OCI-LY1 (cell line): ENCODE measurements at regions not wholly inside any gene's neighbourhood (a gene's known extent, or its start where the extent isn't known, plus 50 kb on each side); places are given as distances from the start of the nearest gene placed in this dataset.

Experiments used
- H2AFZ ChIP-seq: fragments of 200-600 bp; sonication (generic), shearing (Covaris generic); 2 replicates; pipeline ENCODE4 v1.6.0; 2014; ENCODE audit warnings: antibody characterized with exemption, mild to moderate bottlenecking, low read length
- H3F3A ChIP-seq: fragments of 200-600 bp; sonication (generic), shearing (Covaris generic); 2 replicates; pipeline ENCODE4 v1.6.0; 2014; ENCODE audit warnings: mild to moderate bottlenecking, antibody characterized with exemption, low read length, moderate library complexity; ENCODE audit not compliant: insufficient read depth
- H3K27ac ChIP-seq: fragments of 200-600 bp; sonication (generic); 2 replicates; pipeline ENCODE4 v1.5.1; 2014; ENCODE audit warnings: low read length, mixed run types, mild to moderate bottlenecking, low read depth; ENCODE audit not compliant: poor library complexity, severe bottlenecking
- H3K27me3 ChIP-seq: fragments of 200-600 bp; sonication (generic); 2 replicates; pipeline ENCODE4 v1.6.0; 2014; ENCODE audit warnings: antibody characterized with exemption, mild to moderate bottlenecking, low read length, moderate library complexity; ENCODE audit not compliant: insufficient read depth
- H3K36me3 ChIP-seq: fragments of 200-600 bp; sonication (generic); 2 replicates; pipeline ENCODE4 v1.6.1; 2014; ENCODE audit warnings: mild to moderate bottlenecking, antibody characterized with exemption, low read length, moderate library complexity, mixed read lengths; ENCODE audit not compliant: insufficient read depth
- H3K4me1 ChIP-seq: fragments of 200-600 bp; sonication (generic); 2 replicates; pipeline ENCODE4 v1.5.1; 2014; ENCODE audit warnings: mild to moderate bottlenecking, low read length, moderate library complexity; ENCODE audit not compliant: insufficient read depth, severe bottlenecking
- H3K4me2 ChIP-seq: fragments of 200-600 bp; sonication (generic), shearing (Covaris generic); 2 replicates; pipeline ENCODE4 v1.6.1; 2014; ENCODE audit warnings: low read length
- H3K4me3 ChIP-seq: fragments of 200-600 bp; sonication (generic); 2 replicates; pipeline ENCODE4 v1.5.1; 2014; ENCODE audit warnings: low read length, low read depth, mild to moderate bottlenecking, mixed read lengths; ENCODE audit not compliant: poor library complexity, severe bottlenecking
- H3K79me2 ChIP-seq: fragments of 200-600 bp; shearing (Covaris generic); 2 replicates; pipeline ENCODE4 v1.6.1; 2016; ENCODE audit warnings: mixed run types, low read length, mixed read lengths; ENCODE audit not compliant: insufficient read depth
- H3K9ac ChIP-seq: fragments of 200-600 bp; sonication (generic), shearing (Covaris generic); 2 replicates; pipeline ENCODE4 v1.6.1; 2014; ENCODE audit warnings: mild to moderate bottlenecking, low read length, mixed read lengths
- H3K9me2 ChIP-seq: fragments of 200-600 bp; sonication (generic), shearing (Covaris generic); 2 replicates; pipeline ENCODE4 v1.6.1; 2014; ENCODE audit warnings: low read depth, mild to moderate bottlenecking, low read length, mixed read lengths
- H3K9me3 ChIP-seq: fragments of 200-600 bp; shearing (Covaris generic); 2 replicates; pipeline ENCODE4 v1.6.1; 2014; ENCODE audit warnings: low read length, mixed read lengths
- H4K20me1 ChIP-seq: fragments of 200-600 bp; sonication (generic), shearing (Covaris generic); 2 replicates; pipeline ENCODE4 v1.6.0; 2016; ENCODE audit warnings: mild to moderate bottlenecking, low read length; ENCODE audit not compliant: insufficient read depth
- CTCF ChIP-seq: fragments of 200-600 bp; sonication (generic), shearing (Covaris generic); IDR thresholded peaks from 2 replicates; pipeline ENCODE4 v1.5.1; 2017; ENCODE audit warnings: mild to moderate bottlenecking, antibody characterized with exemption, low read length, moderate library complexity, mixed read lengths
- EZH2 ChIP-seq: fragments of 200-600 bp; sonication (generic), shearing (Covaris generic); IDR thresholded peaks from 2 replicates; pipeline ENCODE4 v1.8.0; 2017; ENCODE audit warnings: borderline replicate concordance, mixed run types, mild to moderate bottlenecking, antibody characterized with exemption, low read length, moderate library complexity, mixed read lengths

- Histone ChIP-seq H3F3A (no peaks in the 10 kb centered on the region), H3K9me2 (no peaks in the 10 kb centered on the region), H3K9me3 (no peaks in the 10 kb centered on the region), H3K4me2 (no peak overlapping the region), H2AFZ (no peak overlapping the region), H3K4me3 (no peak overlapping the region), H3K27me3 (no peaks in the 10 kb centered on the region), H3K9ac (no peak overlapping the region), H3K27ac (no peak overlapping the region), H3K4me1 (no peaks in the 10 kb centered on the region), H3K79me2 (no peaks in the 10 kb centered on the region), H3K36me3 (no peaks in the 10 kb centered on the region), H4K20me1 (no peaks in the 10 kb centered on the region)
- TF ChIP-seq CTCF (no peak), EZH2 (no peak)
Measured at GRCh38 chr1:219045246-219045645, 128.4 kb upstream of the LYPLAL1 start.

GRCh38 chr1:219049501-219049900 lies 124.2 kb upstream of the LYPLAL1 start:
- H3K4me2 ChIP-seq, result no peak overlapping the region
- H3K9me3 ChIP-seq, result no peaks in the 10 kb centered on the region
- H3K79me2 ChIP-seq, result no peaks in the 10 kb centered on the region
- no peaks in the 10 kb centered on the region for H3K4me1 ChIP-seq
- no peaks in the 10 kb centered on the region for H3K36me3 ChIP-seq
- no peaks in the 10 kb centered on the region for H3F3A ChIP-seq
- H3K27ac ChIP-seq, result no peak overlapping the region
- no peaks in the 10 kb centered on the region for H4K20me1 ChIP-seq
- no peak overlapping the region for H2AFZ ChIP-seq
- H3K4me3 ChIP-seq, result no peak overlapping the region
- TF ChIP-seq EZH2, result no peak
- TF ChIP-seq CTCF, result no peak
- H3K9me2 ChIP-seq, result no peaks in the 10 kb centered on the region
- H3K27me3 ChIP-seq, result no peaks in the 10 kb centered on the region
- no peak overlapping the region for H3K9ac ChIP-seq

GRCh38 chr1:219050086-219050821 lies 123.4 kb upstream of the LYPLAL1 start:
- H3K9ac ChIP-seq, result no peak overlapping the region
- no peak overlapping the region for H2AFZ ChIP-seq
- no peaks in the 10 kb centered on the region for H3K27me3 ChIP-seq

More at GRCh38 chr1:219050086-219050821, 123.4 kb upstream of the LYPLAL1 start:
- Histone ChIP-seq H3K4me1 (no peaks in the 10 kb centered on the region), H4K20me1 (no peaks in the 10 kb centered on the region), H3K4me3 (no peak overlapping the region), H3K9me2 (no peaks in the 10 kb centered on the region), H3K4me2 (no peak overlapping the region), H3K36me3 (no peaks in the 10 kb centered on the region), H3F3A (no peaks in the 10 kb centered on the region), H3K27ac (no peak overlapping the region), H3K79me2 (no peaks in the 10 kb centered on the region), H3K9me3 (no peaks in the 10 kb centered on the region)
- TF ChIP-seq CTCF, result no peak
- no peak for TF ChIP-seq EZH2
